ENCODE measurements at regions not wholly inside any gene's neighbourhood (a gene's known extent, or its start where the extent isn't known, plus 50 kb on each side); places are given as distances from the start of the nearest gene placed in this dataset.

- no peak for TF ChIP-seq POLR2A (IDR thresholded peaks at IDR 0.05)
- TF ChIP-seq POLR2AphosphoS5 (IDR thresholded peaks at IDR 0.05): no peak
- TF ChIP-seq CTCF (IDR thresholded peaks at IDR 0.05): no peak
- no peak for TF ChIP-seq EP300 (IDR thresholded peaks at IDR 0.05; ENCODE audit: low read depth)
- in situ Hi-C loops (cut with MboI; ENCODE audit: low pct_ligation_motif_present in 1 of 4, low pct_unique_long_range_greater_than_20kb in 1 of 4, low sequenced_read_pairs in 3 of 4): no loop called here
- intact Hi-C loops (cut with DNase I; ENCODE audit: low total_unique reads): no loop called here
Observed at GRCh38 chr11:27244900-27245299, 118.1 kb downstream of the CCDC34 start.

DNA sequence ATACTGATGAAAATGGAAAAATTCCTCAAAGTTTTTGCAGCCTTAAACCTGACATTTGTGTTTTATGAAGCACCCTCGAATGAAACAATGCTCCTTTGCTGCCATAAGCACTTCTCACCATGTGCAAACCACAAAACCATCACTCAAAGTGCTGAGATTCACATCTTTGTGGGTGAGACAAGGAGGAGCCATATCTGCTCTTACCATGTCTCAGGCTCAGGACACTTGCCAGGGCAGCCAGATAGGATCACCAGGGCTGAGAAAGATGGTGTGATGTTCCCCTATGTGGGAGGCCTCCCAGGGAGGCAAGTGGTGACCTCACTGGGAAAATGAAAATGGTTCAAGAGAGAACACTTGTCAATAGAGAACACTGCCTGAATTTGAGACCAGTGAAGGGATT, 120.4 kb downstream of the CCDC34 start:
- H3K4me3 ChIP-seq: no peak overlapping the region
- intact Hi-C loops (cut with DNase I; ENCODE audit: low total_unique reads): no loop called here
- no peak overlapping the region for H3K27ac ChIP-seq
- no peaks in the 10 kb centered on the region for H3K27me3 ChIP-seq
- peaks cover 7 to 17% (median 11%) of the 10 kb centered on the region in 4 donors for H3K4me1 ChIP-seq
- no peak for DNase-seq
- in situ Hi-C loops (cut with MboI; ENCODE audit: low pct_ligation_motif_present in 1 of 4, low pct_unique_long_range_greater_than_20kb in 1 of 4, low sequenced_read_pairs in 3 of 4): no loop called here
- 33 to 44% methylated on average over 1 of the region's 1 CpG for WGBS, 2 donors (ENCODE audit: low coverage in 1 of 2)
- TF ChIP-seq CTCF (IDR thresholded peaks at IDR 0.05): no peak
- TF ChIP-seq EP300 (IDR thresholded peaks at IDR 0.05; ENCODE audit: low read depth): no peak
- no peak for TF ChIP-seq POLR2AphosphoS5 (IDR thresholded peaks at IDR 0.05)
- TF ChIP-seq POLR2A (IDR thresholded peaks at IDR 0.05): no peak
- H3K9me3 ChIP-seq: no peaks in the 10 kb centered on the region
- no peaks in the 10 kb centered on the region for H3K36me3 ChIP-seq

More at GRCh38 chr11:27244900-27245299, 118.1 kb downstream of the CCDC34 start:
- no peaks in the 10 kb centered on the region for H3K9me3 ChIP-seq
- no peaks in the 10 kb centered on the region for H3K36me3 ChIP-seq
- DNase-seq: no peak
- H3K27me3 ChIP-seq: no peaks in the 10 kb centered on the region
- peaks cover 0 to 3% (median 0%) of the 10 kb centered on the region in 4 donors for H3K4me1 ChIP-seq
- H3K27ac ChIP-seq: no peak overlapping the region
- H3K4me3 ChIP-seq: no peak overlapping the region

DNA sequence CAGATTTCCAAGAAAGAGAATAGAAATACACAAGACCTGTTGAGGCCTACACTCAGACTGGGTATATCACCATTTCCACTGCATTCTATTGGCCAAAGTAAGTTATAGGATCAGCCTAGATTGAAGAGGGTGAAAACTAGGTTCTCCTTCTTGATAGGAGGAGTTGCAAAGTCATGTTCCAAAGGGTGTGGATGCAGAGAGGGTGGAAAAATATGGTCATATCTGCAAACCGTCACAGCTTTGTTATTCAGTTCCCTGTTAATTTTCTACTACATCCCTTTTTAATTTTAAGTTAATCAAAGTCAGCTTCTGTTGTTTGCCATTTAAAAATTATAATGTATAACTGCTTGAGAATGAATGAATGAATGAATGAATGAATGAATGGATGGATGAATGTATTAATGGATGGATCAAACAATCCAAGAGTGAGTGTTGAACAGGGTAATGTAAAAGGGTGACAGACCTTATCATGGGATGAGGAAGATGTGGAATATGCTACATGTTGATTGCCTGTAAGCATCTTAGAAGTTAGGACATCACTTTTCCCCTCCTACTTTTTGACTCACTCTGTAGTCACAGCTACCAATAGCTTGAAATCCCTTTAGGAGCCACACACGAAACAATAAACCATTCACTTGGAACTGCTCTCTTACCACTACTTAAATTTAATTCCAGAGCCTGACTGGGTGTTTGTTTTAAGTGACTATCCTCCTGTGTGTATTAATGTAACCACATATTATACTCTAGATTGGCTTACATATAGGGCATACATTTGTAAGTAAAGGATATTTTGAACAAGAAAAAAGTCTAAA, 121.5 kb downstream of the CCDC34 start:
- Histone ChIP-seq H3K9me3 (no peaks in the 10 kb centered on the region), H3K27me3 (no peaks in the 10 kb centered on the region), H3K4me3 (no peak overlapping the region), H3K4me1 (peaks cover 11 to 26% (median 15%) of the 10 kb centered on the region in 4 donors), H3K36me3 (no peaks in the 10 kb centered on the region), H3K27ac (no peak overlapping the region)
- DNase-seq: no peak
- WGBS, 2 donors (ENCODE audit: low coverage in 1 of 2): 53 to 60% methylated on average over 2 of the region's 2 CpGs
- intact Hi-C loops (cut with DNase I; ENCODE audit: low total_unique reads): no loop called here
- in situ Hi-C loops (cut with MboI; ENCODE audit: low pct_ligation_motif_present in 1 of 4, low pct_unique_long_range_greater_than_20kb in 1 of 4, low sequenced_read_pairs in 3 of 4): no loop called here
- TF ChIP-seq CTCF (IDR thresholded peaks at IDR 0.05): no peak
- no peak for TF ChIP-seq POLR2AphosphoS5 (IDR thresholded peaks at IDR 0.05)
- no peak for TF ChIP-seq POLR2A (IDR thresholded peaks at IDR 0.05)
- TF ChIP-seq EP300 (IDR thresholded peaks at IDR 0.05; ENCODE audit: low read depth): no peak

GRCh38 chr11:27239305-27239942, 123.6 kb downstream of the CCDC34 start:
- H3K4me1 ChIP-seq: peaks cover 17 to 41% (median 23%) of the 10 kb centered on the region in 4 donors

More at GRCh38 chr11:27239305-27239942, 123.6 kb downstream of the CCDC34 start:
- no peaks in the 10 kb centered on the region for H3K9me3 ChIP-seq
- intact Hi-C loops (cut with DNase I; ENCODE audit: low total_unique reads) (no loop called here), in situ Hi-C loops (cut with MboI; ENCODE audit: low pct_ligation_motif_present in 1 of 4, low pct_unique_long_range_greater_than_20kb in 1 of 4, low sequenced_read_pairs in 3 of 4) (no loop called here)
- no peaks in the 10 kb centered on the region for H3K27me3 ChIP-seq
- H3K4me3 ChIP-seq: no peak overlapping the region
- DNase-seq: no peak
- no peaks in the 10 kb centered on the region for H3K36me3 ChIP-seq
- WGBS, 2 donors (ENCODE audit: low coverage in 1 of 2): 46 to 61% methylated on average over 4 to 7 of the region's 7 CpGs
- no peak overlapping the region for H3K27ac ChIP-seq
- TF ChIP-seq POLR2A (IDR thresholded peaks at IDR 0.05): no peak
- TF ChIP-seq EP300 (IDR thresholded peaks at IDR 0.05; ENCODE audit: low read depth): no peak
- TF ChIP-seq CTCF (IDR thresholded peaks at IDR 0.05): no peak
- no peak for TF ChIP-seq POLR2AphosphoS5 (IDR thresholded peaks at IDR 0.05)

Data from transverse colon (tissue), 4 donors.